Neural crest cell (in vitro differentiated cells): ENCODE measurements at regions not wholly inside any gene's neighbourhood (a gene's known extent, or its start where the extent isn't known, plus 50 kb on each side); places are given as distances from the start of the nearest gene placed in this dataset.

Experiments
- DNase-seq: peaks from one replicate; pipeline ENCODE4 v3.0.0; 2021; ENCODE audit warnings: low read depth, mixed read lengths, low spot score
- H3K27ac Mint-ChIP-seq: one replicate; pipeline ENCODE4 v1.8.0; 2021; ENCODE audit warnings: mild to moderate bottlenecking, mixed read lengths; ENCODE audit not compliant: unreplicated experiment
- H3K27me3 Mint-ChIP-seq: 2 replicates; pipeline ENCODE4 v1.8.0; 2021; ENCODE audit warnings: low read depth, mild to moderate bottlenecking, mixed read lengths
- H3K36me3 Mint-ChIP-seq: 2 replicates; pipeline ENCODE4 v1.8.0; 2021; ENCODE audit warnings: low read depth, mild to moderate bottlenecking, mixed read lengths
- H3K4me1 Mint-ChIP-seq: 2 replicates; pipeline ENCODE4 v1.8.0; 2021; ENCODE audit warnings: mixed read lengths
- H3K4me3 Mint-ChIP-seq: one replicate; pipeline ENCODE4 v1.8.0; 2021; ENCODE audit warnings: mild to moderate bottlenecking, mixed read lengths
- H3K9me3 Mint-ChIP-seq: 2 replicates; pipeline ENCODE4 v1.8.0; 2021; ENCODE audit warnings: mixed read lengths
- TF ChIP-seq, protein P1 (sequence below): fragments of 200-600 bp; sonication (generic); conservative IDR thresholded peaks from 2 replicates; pipeline ENCODE4 v1.5.0; 2021; ENCODE audit warnings: antibody characterized with exemption, mild to moderate bottlenecking

- Mint-ChIP-seq H3K9me3 (no peaks in the 10 kb centered on the region), H3K27me3 (no peaks in the 10 kb centered on the region), H3K4me1 (no peaks in the 10 kb centered on the region), H3K36me3 (no peaks in the 10 kb centered on the region), H3K4me3 (no peak overlapping the region), H3K27ac (no peak overlapping the region)
- TF ChIP-seq, protein P1, sequence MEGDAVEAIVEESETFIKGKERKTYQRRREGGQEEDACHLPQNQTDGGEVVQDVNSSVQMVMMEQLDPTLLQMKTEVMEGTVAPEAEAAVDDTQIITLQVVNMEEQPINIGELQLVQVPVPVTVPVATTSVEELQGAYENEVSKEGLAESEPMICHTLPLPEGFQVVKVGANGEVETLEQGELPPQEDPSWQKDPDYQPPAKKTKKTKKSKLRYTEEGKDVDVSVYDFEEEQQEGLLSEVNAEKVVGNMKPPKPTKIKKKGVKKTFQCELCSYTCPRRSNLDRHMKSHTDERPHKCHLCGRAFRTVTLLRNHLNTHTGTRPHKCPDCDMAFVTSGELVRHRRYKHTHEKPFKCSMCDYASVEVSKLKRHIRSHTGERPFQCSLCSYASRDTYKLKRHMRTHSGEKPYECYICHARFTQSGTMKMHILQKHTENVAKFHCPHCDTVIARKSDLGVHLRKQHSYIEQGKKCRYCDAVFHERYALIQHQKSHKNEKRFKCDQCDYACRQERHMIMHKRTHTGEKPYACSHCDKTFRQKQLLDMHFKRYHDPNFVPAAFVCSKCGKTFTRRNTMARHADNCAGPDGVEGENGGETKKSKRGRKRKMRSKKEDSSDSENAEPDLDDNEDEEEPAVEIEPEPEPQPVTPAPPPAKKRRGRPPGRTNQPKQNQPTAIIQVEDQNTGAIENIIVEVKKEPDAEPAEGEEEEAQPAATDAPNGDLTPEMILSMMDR, result no peak
- DNase-seq, result no peak
Measured at GRCh38 chr11:23496340-23496739, 636.1 kb upstream of the CCDC179 start.

DNA sequence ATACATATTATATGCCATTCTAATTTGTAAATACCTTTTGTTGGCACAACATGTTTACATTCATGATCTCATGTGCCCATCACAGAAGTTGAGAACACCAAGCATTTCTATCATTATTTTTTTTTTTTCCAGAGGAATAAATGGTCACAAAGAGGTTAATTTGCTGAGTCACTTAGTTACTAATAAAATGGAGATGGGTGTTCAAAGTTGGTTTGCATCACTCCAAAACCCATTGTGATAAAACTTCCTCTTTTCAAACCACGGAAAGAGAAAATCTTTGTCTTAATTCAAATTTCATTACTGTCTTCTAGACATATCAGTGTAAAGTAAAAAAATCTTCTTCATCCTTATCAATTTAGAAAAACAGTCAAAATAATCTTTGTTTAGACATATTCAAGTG lies 636.8 kb upstream of the CCDC179 start:
- no peaks in the 10 kb centered on the region for H3K36me3 Mint-ChIP-seq
- H3K27ac Mint-ChIP-seq, result no peak overlapping the region
- H3K27me3 Mint-ChIP-seq, result no peaks in the 10 kb centered on the region
- no peak for DNase-seq
- H3K4me1 Mint-ChIP-seq, result no peaks in the 10 kb centered on the region
- TF ChIP-seq, protein P1, result no peak
- no peaks in the 10 kb centered on the region for H3K9me3 Mint-ChIP-seq
- H3K4me3 Mint-ChIP-seq, result no peak overlapping the region

GRCh38 chr11:23502389-23502788 lies 642.1 kb upstream of the CCDC179 start:
- no peak overlapping the region for H3K4me3 Mint-ChIP-seq
- H3K27me3 Mint-ChIP-seq, result no peaks in the 10 kb centered on the region
- no peak overlapping the region for H3K27ac Mint-ChIP-seq
- no peak for DNase-seq
- TF ChIP-seq, protein P1, result no peak
- H3K36me3 Mint-ChIP-seq, result no peaks in the 10 kb centered on the region
- H3K9me3 Mint-ChIP-seq, result no peaks in the 10 kb centered on the region
- H3K4me1 Mint-ChIP-seq, result no peaks in the 10 kb centered on the region

DNA sequence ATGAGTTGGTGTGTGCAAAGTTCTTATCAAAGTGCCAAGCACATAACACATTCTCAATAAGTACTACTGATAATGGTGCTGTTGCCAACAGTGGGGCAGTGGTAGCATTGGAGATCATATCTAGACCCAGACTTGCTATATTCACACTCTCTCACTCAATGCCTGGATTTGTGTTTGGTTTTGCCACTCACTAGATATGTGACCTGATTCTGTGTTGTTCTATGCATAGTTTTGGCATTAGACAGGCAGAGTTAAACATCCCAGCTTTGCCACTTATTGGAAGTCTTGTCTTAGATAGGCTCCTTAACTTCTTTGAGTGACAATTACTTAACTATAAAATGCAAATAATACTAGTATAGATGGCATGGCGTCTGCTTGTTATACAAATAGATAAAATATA lies 642.6 kb upstream of the CCDC179 start:
- Mint-ChIP-seq H3K4me1 (no peaks in the 10 kb centered on the region), H3K4me3 (no peak overlapping the region), H3K9me3 (no peaks in the 10 kb centered on the region), H3K36me3 (no peaks in the 10 kb centered on the region), H3K27me3 (no peaks in the 10 kb centered on the region), H3K27ac (no peak overlapping the region)
- no peak for DNase-seq
- TF ChIP-seq, protein P1, result no peak

DNA sequence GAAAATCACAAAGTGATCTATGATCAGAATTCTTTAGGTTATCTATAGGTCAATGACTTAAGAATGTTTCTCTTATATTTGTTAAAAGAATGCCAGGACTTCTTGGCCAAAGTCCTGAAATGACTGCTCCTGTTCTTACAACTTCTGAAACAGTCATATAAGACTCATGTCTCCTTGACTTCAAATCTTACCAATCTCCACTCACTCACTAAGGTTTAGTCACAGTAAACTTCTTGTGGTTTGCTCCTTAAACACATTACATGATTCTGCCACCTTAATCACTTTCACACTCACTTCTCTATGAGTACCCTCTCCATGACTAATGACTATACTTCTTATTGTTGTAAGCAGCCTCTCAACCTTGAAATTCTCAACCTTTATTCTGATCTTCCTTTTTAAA lies 648.7 kb upstream of the CCDC179 start:
- TF ChIP-seq, protein P1, result no peak
- H3K36me3 Mint-ChIP-seq, result no peaks in the 10 kb centered on the region
- no peaks in the 10 kb centered on the region for H3K9me3 Mint-ChIP-seq
- no peak overlapping the region for H3K27ac Mint-ChIP-seq
- DNase-seq, result no peak
- H3K27me3 Mint-ChIP-seq, result no peaks in the 10 kb centered on the region
- no peak overlapping the region for H3K4me3 Mint-ChIP-seq
- no peaks in the 10 kb centered on the region for H3K4me1 Mint-ChIP-seq

GRCh38 chr11:23509821-23510220 lies 649.5 kb upstream of the CCDC179 start:
- Mint-ChIP-seq H3K36me3 (no peaks in the 10 kb centered on the region), H3K4me3 (no peak overlapping the region), H3K27me3 (no peaks in the 10 kb centered on the region), H3K27ac (no peak overlapping the region), H3K9me3 (no peaks in the 10 kb centered on the region), H3K4me1 (no peaks in the 10 kb centered on the region)
- DNase-seq, result no peak
- TF ChIP-seq, protein P1, result no peak
